H9 (cell line): ENCODE measurements at regions not wholly inside any gene's neighbourhood (a gene's known extent, or its start where the extent isn't known, plus 50 kb on each side); places are given as distances from the start of the nearest gene placed in this dataset.

Experiments
- DNase-seq: peaks from one replicate; pipeline ENCODE4 v3.0.0-alpha.2; 2017
- H2AFZ ChIP-seq: one replicate; pipeline ENCODE4 v1.6.1; 2013; ENCODE audit warnings: mild to moderate bottlenecking, low read length, control low read depth, moderate library complexity
- H2AK5ac ChIP-seq: 2 replicates; pipeline ENCODE4 v1.6.1; 2013; ENCODE audit warnings: low read length, control low read depth, mixed read lengths; ENCODE audit not compliant: insufficient read length
- H2BK120ac ChIP-seq: one replicate; pipeline ENCODE4 v1.6.1; 2013; ENCODE audit warnings: low read depth, mild to moderate bottlenecking, low read length, control low read depth, inconsistent platforms; ENCODE audit not compliant: poor library complexity, severe bottlenecking
- H2BK12ac ChIP-seq: 2 replicates; pipeline ENCODE4 v1.6.1; 2013; ENCODE audit warnings: low read length, control low read depth, mixed read lengths, low read depth; ENCODE audit not compliant: insufficient read length
- H2BK15ac ChIP-seq: 2 replicates; pipeline ENCODE4 v1.6.1; 2013; ENCODE audit warnings: low read depth, low read length, control low read depth
- H2BK20ac ChIP-seq: one replicate; pipeline ENCODE4 v1.6.1; 2013; ENCODE audit warnings: low read depth, mild to moderate bottlenecking, low read length, control low read depth, inconsistent platforms; ENCODE audit not compliant: poor library complexity, severe bottlenecking
- H2BK5ac ChIP-seq: 2 replicates; pipeline ENCODE4 v1.6.1; 2013; ENCODE audit warnings: low read length, control low read depth, mixed read lengths; ENCODE audit not compliant: insufficient read length
- H3K14ac ChIP-seq: 2 replicates; pipeline ENCODE4 v1.6.1; 2013; ENCODE audit warnings: low read length, control low read depth; ENCODE audit not compliant: insufficient read depth
- H3K18ac ChIP-seq: 2 replicates; pipeline ENCODE4 v1.6.1; 2013; ENCODE audit warnings: low read depth, mild to moderate bottlenecking, mixed read lengths, low read length, control low read depth; ENCODE audit not compliant: insufficient read length
- H3K23ac ChIP-seq: 2 replicates; pipeline ENCODE4 v1.6.1; 2013; ENCODE audit warnings: low read length, control low read depth, mixed read lengths, low read depth; ENCODE audit not compliant: insufficient read length
- H3K23me2 ChIP-seq: 2 replicates; pipeline ENCODE4 v1.6.1; 2013; ENCODE audit warnings: low read depth, mild to moderate bottlenecking, mixed read lengths, low read length, control low read depth; ENCODE audit not compliant: insufficient read length, poor library complexity, severe bottlenecking
- H3K27ac ChIP-seq: 2 replicates; pipeline ENCODE4 v1.5.1; 2013; ENCODE audit warnings: low read length, control low read depth, mixed read lengths, low read depth; ENCODE audit not compliant: insufficient read length
- H3K27me3 ChIP-seq: 2 replicates; pipeline ENCODE4 v1.6.1; 2013; ENCODE audit warnings: low read length, control low read depth, inconsistent platforms; ENCODE audit not compliant: insufficient read depth
- H3K4ac ChIP-seq: 2 replicates; pipeline ENCODE4 v1.6.1; 2013; ENCODE audit warnings: low read depth, mild to moderate bottlenecking, control low read depth, inconsistent platforms, low read length, moderate library complexity
- H3K4me1 ChIP-seq: 2 replicates; pipeline ENCODE4 v1.6.1; 2013; ENCODE audit warnings: low read length, control low read depth, inconsistent platforms; ENCODE audit not compliant: insufficient read depth
- H3K4me2 ChIP-seq: 2 replicates; pipeline ENCODE4 v1.6.1; 2013; ENCODE audit warnings: low read length, control low read depth, mixed read lengths; ENCODE audit not compliant: insufficient read length, insufficient read depth
- H3K56ac ChIP-seq: 2 replicates; pipeline ENCODE4 v1.6.1; 2013; ENCODE audit warnings: low read depth, mild to moderate bottlenecking, mixed read lengths, low read length, control low read depth; ENCODE audit not compliant: insufficient read length
- H3K79me1 ChIP-seq: 2 replicates; pipeline ENCODE4 v1.6.1; 2013; ENCODE audit warnings: low read depth, mild to moderate bottlenecking, moderate library complexity, low read length, control low read depth, inconsistent platforms; ENCODE audit not compliant: insufficient read depth, poor library complexity, severe bottlenecking
- H3K79me2 ChIP-seq: 2 replicates; pipeline ENCODE4 v1.6.1; 2013; ENCODE audit warnings: low read length, control low read depth, inconsistent platforms; ENCODE audit not compliant: insufficient read depth
- H3K9ac ChIP-seq: 2 replicates; pipeline ENCODE4 v1.6.1; 2013; ENCODE audit warnings: low read length, control low read depth, mixed read lengths; ENCODE audit not compliant: insufficient read length; ENCODE audit errors: extremely low read depth
- H3K9me3 ChIP-seq: one replicate; pipeline ENCODE4 v1.6.1; 2013; ENCODE audit warnings: low read depth, low read length, inconsistent platforms; ENCODE audit not compliant: control insufficient read depth
- H3T11ph ChIP-seq: one replicate; pipeline ENCODE4 v1.6.1; 2013; ENCODE audit warnings: mild to moderate bottlenecking, low read length, control low read depth, inconsistent platforms
- H4K20me1 ChIP-seq: one replicate; pipeline ENCODE4 v1.6.1; 2013; ENCODE audit not compliant: control insufficient read depth, insufficient read length, insufficient read depth
- H4K5ac ChIP-seq: 2 replicates; pipeline ENCODE4 v1.6.1; 2013; ENCODE audit warnings: low read depth, mild to moderate bottlenecking, mixed read lengths, low read length, control low read depth; ENCODE audit not compliant: insufficient read length
- H4K8ac ChIP-seq: replicated peaks from 2 replicates; pipeline ENCODE4 v1.6.1; 2013; ENCODE audit warnings: low read length, control low read depth, mixed read lengths, low read depth; ENCODE audit not compliant: insufficient read length
- H4K91ac ChIP-seq: 2 replicates; pipeline ENCODE4 v1.6.1; 2013; ENCODE audit warnings: low read depth, mild to moderate bottlenecking, moderate library complexity, mixed read lengths, low read length, control low read depth; ENCODE audit not compliant: insufficient read length
- H3K27ac Mint-ChIP-seq, 3 experiments: 2 replicates in 2 of 3; 3 replicates in 1 of 3; pipeline ENCODE4 v1.8.0; 2020 to 2021; ENCODE audit warnings: mixed read lengths in 3 of 3, mild to moderate bottlenecking in 1 of 3, moderate library complexity in 1 of 3
- H3K27me3 Mint-ChIP-seq: 2 replicates; pipeline ENCODE4 v1.8.0; 2021; ENCODE audit warnings: low read depth, mild to moderate bottlenecking, moderate library complexity, mixed read lengths
- H3K36me3 Mint-ChIP-seq, 3 experiments: 2 replicates in 2 of 3; 3 replicates in 1 of 3; pipeline ENCODE4 v1.8.0; 2020 to 2021; ENCODE audit warnings: low read depth in 3 of 3, mixed read lengths in 3 of 3; ENCODE audit not compliant: insufficient read depth in 1 of 3
- H3K4me1 Mint-ChIP-seq, 2 experiments: 2 replicates each; pipeline ENCODE4 v1.8.0; 2020; ENCODE audit warnings: mixed read lengths in 2 of 2
- H3K4me3 Mint-ChIP-seq, 2 experiments: 2 replicates in 1 of 2; 3 replicates in 1 of 2; pipeline ENCODE4 v1.8.0; 2020 to 2021; ENCODE audit warnings: mild to moderate bottlenecking in 2 of 2, mixed read lengths in 2 of 2, moderate library complexity in 1 of 2
- H3K9me3 Mint-ChIP-seq, 2 experiments: 2 replicates in 1 of 2; 3 replicates in 1 of 2; pipeline ENCODE4 v1.8.0; 2020; ENCODE audit warnings: mild to moderate bottlenecking in 2 of 2, mixed read lengths in 2 of 2, moderate library complexity in 1 of 2
- CTCF ChIP-seq: fragments of 200-600 bp; sonication (generic); conservative IDR thresholded peaks from 3 replicates; pipeline ENCODE4 v1.8.0; 2021; ENCODE audit warnings: antibody characterized with exemption, mild to moderate bottlenecking
- WGBS: extraction: QIAGEN DNeasy Blood & Tissue Kit; methylation state at CpG from one replicate; pipeline ENCODE4 v1.1.7; 2013; ENCODE audit warnings: missing lambda C conversion rate, low lambda C conversion rate, mixed read lengths; ENCODE audit not compliant: insufficient read length; ENCODE audit errors: extremely low coverage; 5-methylcytosine and 5-hydroxymethylcytosine counted together

DNA sequence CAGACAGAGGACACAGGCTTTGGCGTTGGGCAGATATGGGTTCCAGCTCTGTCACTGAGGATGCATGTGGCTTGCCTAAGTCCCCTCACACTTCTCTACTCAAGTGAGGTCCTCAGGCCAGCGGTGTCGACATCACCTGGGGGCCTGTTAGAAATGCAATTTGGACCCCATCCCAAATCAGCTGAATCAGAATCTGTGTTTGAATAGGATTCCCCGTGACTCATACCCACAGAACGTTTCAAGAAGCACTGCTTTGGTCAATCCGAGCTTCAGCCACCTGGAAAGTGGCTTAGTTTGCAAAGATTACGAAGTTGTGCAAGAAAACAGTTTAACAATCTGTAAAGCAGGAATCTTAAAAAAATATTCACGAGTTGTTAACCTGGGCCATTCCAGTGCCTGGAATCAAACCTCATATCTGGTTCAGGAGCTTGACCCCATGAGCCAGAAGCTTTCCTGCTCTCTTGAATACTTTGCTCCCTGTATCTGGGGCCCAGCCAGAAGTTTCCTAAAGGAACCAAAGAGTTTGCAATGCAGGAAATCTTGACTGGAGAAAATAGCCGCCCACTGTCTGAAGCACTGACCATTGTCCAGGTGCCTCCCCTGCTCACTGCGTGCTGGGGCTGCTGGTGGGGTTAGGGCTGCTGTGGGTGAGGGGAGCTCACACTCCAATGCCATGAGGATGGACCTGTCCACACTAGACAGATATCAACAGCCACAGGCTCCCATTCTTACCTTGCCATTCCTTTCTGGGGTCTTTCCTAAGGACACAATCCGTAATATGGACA lies 208.5 kb upstream of the LINGO1 start:
- H3K4me3 Mint-ChIP-seq, result no peak overlapping the region

More for the DNA sequence above, 208.5 kb upstream of the LINGO1 start:
- no peaks in the 10 kb centered on the region for H4K20me1 ChIP-seq
- H3K79me1 ChIP-seq, result no peaks in the 10 kb centered on the region
- peaks cover 23 to 31% of the 10 kb centered on the region in 2 experiments for H3K4me1 Mint-ChIP-seq
- H3K56ac ChIP-seq, result no peak overlapping the region
- no peak overlapping the region for H3K4me2 ChIP-seq
- H2BK12ac ChIP-seq, result no peak overlapping the region
- no peak overlapping the region for H3K23ac ChIP-seq
- no peak overlapping the region for H4K8ac ChIP-seq
- H4K5ac ChIP-seq, result no peak overlapping the region
- H3T11ph ChIP-seq, result no peak overlapping the region
- H2BK20ac ChIP-seq, result no peak overlapping the region
- no peaks in the 10 kb centered on the region for H3K23me2 ChIP-seq
- H2BK15ac ChIP-seq, result no peak overlapping the region
- H3K27ac Mint-ChIP-seq, result peak overlapping the region in 1 of 3 experiments; percentile 52; a peak in 2 of 7 replicates
- peak; percentile 27 for DNase-seq
- H3K27me3 Mint-ChIP-seq, result peaks cover 11% of the 10 kb centered on the region
- H3K18ac ChIP-seq, result no peak overlapping the region
- H3K4me1 ChIP-seq, result no peaks in the 10 kb centered on the region; the same call in 1 of the 2 replicates
- H2AK5ac ChIP-seq, result no peak overlapping the region
- H3K27ac ChIP-seq, result no peak overlapping the region
- peaks cover 6% of the 10 kb centered on the region for H3K9me3 ChIP-seq
- no CpG with 5 or more reads among the region's 11 CpGs for WGBS
- no peak overlapping the region for H4K91ac ChIP-seq
- H3K14ac ChIP-seq, result no peak overlapping the region
- TF ChIP-seq CTCF, result no peak
- no peak overlapping the region for H2BK120ac ChIP-seq
- no peak overlapping the region for H2AFZ ChIP-seq
- peaks cover 22 to 24% of the 10 kb centered on the region in 2 experiments for H3K9me3 Mint-ChIP-seq
- H3K36me3 Mint-ChIP-seq, result peaks cover 11 to 19% (median 13%) of the 10 kb centered on the region in 3 experiments
- H3K79me2 ChIP-seq, result no peaks in the 10 kb centered on the region
- H3K27me3 ChIP-seq, result no peaks in the 10 kb centered on the region
- H3K4ac ChIP-seq, result no peak overlapping the region
- H3K9ac ChIP-seq, result no peak overlapping the region
- H2BK5ac ChIP-seq, result no peak overlapping the region
